ENCODE measurements at regions not wholly inside any gene's neighbourhood (a gene's known extent, or its start where the extent isn't known, plus 50 kb on each side); places are given as distances from the start of the nearest gene placed in this dataset.

- TF ChIP-seq, protein P1, sequence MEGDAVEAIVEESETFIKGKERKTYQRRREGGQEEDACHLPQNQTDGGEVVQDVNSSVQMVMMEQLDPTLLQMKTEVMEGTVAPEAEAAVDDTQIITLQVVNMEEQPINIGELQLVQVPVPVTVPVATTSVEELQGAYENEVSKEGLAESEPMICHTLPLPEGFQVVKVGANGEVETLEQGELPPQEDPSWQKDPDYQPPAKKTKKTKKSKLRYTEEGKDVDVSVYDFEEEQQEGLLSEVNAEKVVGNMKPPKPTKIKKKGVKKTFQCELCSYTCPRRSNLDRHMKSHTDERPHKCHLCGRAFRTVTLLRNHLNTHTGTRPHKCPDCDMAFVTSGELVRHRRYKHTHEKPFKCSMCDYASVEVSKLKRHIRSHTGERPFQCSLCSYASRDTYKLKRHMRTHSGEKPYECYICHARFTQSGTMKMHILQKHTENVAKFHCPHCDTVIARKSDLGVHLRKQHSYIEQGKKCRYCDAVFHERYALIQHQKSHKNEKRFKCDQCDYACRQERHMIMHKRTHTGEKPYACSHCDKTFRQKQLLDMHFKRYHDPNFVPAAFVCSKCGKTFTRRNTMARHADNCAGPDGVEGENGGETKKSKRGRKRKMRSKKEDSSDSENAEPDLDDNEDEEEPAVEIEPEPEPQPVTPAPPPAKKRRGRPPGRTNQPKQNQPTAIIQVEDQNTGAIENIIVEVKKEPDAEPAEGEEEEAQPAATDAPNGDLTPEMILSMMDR (IDR thresholded peaks at IDR 0.05 in 4 of 5, conservative IDR thresholded peaks at IDR 0.05 in 1 of 5), result no peak
- no peak for TF ChIP-seq POLR2A (IDR thresholded peaks at IDR 0.05)
Observed at GRCh38 chr14:22044193-22044592, 370.6 kb upstream of the OR4E1 start.
